Myocyte (in vitro differentiated cells): ENCODE measurements at regions not wholly inside any gene's neighbourhood (a gene's known extent, or its start where the extent isn't known, plus 50 kb on each side); places are given as distances from the start of the nearest gene placed in this dataset.
A peak's percentile ranks its signal among the peaks of the same experiment; 100 is the strongest.

Experiments used
- DNase-seq: peaks from one replicate; pipeline ENCODE4 v3.0.0-alpha.2; 2012; ENCODE audit warnings: low read depth

GRCh38 chr19:32197896-32198882 lies 147.2 kb upstream of the ZNF507 start:
- no peak for DNase-seq

- no peak for DNase-seq
These were observed 145.8 kb upstream of the ZNF507 start for GRCh38 chr19:32199501-32200040.

DNA sequence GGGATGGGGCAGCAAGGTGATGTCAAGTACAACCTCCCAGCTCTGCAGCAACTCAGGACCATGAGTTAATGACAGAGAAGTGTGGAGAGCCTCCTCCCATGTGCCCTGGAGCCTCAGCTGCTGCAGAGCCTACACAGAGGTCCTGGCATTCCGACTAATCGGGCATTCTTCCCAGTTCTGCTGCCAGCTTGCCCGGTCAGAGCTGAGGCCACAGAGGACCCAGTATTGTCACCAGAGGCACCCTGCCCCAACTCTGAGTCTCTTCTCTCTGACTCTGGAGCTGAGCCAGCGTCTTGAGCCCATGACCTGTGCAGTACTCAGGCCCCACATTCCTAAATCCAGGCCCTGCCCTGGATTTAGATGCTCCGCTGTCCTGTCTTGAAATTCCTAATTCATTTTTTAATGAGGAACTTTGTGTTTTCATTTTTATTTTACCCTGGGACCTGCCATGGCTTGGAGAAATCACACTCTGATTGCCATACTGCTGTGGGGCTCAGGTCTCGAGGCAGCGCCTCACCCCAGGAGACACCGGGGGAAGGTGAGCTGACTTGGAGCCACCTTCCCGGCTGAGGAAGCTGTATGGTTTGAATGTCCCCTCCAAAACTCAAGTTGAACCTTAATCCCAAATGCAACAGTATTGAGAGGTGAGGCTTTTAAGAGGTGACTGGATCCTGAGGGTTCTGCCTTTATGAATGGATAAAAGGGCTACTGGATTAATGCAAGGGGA lies 144.9 kb upstream of the ZNF507 start:
- DNase-seq = no peak

DNA sequence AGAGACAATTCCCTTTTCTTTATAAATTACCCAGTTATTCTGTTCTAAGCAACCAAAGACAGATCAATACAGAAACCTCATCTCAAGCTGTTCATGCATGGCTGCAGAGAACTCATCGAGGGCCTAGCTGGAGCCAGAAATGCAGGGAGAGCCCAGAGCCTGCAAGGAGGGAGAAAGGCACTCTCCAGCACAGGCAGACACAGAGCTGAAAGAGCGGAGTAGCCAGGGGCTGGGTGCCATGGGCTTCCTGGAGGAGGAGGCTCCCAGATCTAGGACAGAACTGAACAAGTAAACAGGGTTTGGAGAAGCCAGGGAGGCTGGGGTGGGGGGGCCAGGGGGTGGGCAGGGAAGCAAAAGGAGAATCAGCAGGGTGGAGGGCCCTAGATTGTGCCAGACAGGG lies 144.2 kb upstream of the ZNF507 start:
- no peak for DNase-seq

GRCh38 chr19:32201636-32202051 lies 143.8 kb upstream of the ZNF507 start:
- DNase-seq = no peak

DNA sequence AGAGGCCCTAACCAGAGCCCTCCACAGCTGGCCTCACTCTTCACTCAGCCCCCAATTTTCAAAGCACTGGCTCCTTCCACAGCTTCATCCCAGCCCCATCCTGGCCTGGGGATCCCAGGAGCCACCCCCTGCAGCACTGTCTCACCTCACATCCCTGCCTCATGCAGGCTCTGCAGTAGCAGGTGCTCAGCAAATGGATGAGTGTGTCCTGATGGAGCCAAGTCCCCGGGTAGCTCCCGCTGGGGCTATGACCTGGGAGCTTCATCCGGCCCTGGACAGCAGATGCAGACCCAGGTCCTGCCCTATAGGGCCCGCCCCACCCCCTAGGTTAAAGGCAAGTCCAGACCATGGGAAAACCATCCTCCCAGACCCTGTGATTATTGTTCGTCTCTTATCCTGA lies 143.2 kb upstream of the ZNF507 start:
- no peak for DNase-seq

DNA sequence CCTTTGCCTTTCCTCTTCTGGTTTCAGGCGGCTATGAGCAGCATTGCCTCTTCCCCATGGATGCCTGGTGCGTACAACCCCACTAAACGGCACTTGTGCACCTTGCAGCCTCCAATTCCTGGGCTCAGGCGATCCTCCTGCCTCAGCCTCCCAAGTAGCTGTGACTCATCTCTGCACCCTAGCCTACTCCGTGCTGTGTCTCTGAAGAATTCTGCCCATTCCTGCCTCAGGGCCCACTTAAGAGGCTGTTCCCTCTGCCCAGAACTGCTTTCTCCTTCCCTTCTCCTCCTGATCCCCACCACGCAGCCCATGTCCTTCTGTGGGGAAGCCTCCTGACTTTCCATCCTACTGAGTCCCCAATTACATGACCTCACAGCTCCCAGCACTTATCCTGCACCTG lies 142.2 kb upstream of the ZNF507 start:
- no peak for DNase-seq

- no peak for DNase-seq
These were observed 139.3 kb upstream of the ZNF507 start for GRCh38 chr19:32206065-32206464.

DNA sequence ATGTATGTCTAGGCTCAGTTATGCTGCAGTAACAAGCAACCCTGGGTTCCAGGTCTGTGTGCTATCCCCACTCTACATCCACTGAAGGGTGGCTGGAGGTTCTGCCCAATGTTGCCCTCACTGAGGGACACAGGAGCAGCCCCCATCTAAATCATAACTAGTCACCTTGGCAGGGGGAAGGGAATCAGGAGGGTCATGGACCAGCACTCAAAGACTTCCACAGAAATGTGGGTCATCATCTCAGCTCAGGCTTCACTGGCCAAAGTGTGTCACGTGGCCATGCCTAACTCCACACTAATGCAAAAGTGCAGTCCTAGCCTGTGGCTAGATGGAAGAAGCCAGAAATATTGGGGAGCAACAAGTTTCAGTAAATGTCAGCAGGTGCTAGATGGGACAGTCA lies 137.3 kb upstream of the ZNF507 start:
- no peak for DNase-seq

DNA sequence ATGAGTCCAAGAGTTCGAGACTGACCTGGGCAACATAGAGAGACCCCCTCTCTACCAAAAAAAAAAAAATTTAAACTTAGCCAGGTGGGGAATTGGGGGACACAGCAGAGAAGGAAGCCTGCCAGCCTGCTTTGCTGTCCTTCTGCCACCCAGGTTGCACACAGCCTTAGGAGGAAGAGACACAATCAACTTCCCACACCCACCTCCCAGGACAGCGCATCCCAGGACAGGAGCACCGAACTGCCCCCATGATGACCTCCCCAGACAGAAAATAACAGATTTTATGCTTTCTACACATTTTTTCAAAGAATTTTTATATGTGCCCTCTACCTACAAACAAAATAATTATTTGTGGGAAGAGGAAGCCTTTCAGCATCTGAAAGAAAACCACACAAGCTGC lies 126.0 kb upstream of the ZNF507 start:
- DNase-seq = no peak

- DNase-seq = no peak
These were observed 125.4 kb upstream of the ZNF507 start for GRCh38 chr19:32219881-32220472.

DNA sequence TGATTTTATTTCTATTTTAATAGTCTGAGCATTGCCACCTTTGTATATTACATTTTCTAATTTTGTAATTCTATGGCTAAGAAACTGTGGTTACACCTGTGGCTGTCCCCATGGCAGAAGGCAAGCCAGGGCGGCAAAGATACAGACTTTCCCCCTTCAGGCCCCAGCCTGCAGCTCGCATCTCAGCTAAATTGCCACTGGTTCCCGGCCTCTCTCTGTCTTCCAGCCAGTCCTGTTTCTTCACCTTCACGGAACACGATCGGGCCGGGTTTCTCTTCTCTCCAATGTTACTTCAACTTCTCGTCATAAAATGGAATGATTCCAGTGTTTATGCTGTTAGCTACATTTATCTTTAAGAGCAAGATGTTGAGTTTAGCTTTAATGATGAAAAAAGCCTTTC lies 124.5 kb upstream of the ZNF507 start:
- no peak for DNase-seq

DNA sequence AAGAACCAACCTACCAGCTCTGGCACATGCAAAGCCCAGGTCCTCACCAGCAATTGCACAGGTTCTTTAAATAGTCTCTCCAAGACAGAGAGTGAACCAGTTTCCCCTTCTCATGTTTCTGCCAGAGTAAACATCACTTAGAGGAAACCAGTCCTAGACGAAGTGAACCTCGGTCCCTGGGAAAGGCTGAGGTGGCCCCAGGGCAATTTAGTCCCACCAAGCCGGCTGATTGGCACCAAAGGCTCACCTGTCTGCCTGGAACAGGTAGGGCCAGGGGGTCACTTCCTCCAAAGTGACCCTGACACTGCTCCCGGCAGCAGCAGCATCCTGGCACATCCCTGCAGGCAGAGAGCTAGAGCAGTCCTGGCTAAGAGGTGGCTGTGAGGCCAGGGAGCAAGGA lies 122.9 kb upstream of the ZNF507 start:
- no peak for DNase-seq

DNA sequence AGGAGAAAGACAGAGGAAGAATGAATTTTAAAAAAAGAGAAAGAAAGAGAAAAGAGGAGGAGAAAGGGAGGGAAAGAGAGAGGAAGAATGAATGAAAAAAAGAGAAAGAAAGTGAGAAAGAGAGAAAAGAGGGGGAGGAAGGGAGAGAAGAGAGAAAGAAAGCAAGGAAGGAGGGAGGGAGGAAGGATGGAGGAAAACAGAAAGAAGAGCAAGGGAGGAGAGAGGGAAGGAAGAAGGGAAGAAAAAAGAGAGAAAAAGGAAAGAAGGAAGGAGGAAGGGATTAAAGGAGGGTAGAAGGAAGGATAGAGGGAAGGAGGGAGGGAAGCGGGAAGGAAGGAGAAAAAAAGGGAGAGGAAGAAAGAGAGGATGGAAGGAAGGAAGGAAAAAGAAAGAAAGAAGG lies 122.3 kb upstream of the ZNF507 start:
- no peak for DNase-seq

- no peak for DNase-seq
These were observed 121.6 kb upstream of the ZNF507 start for GRCh38 chr19:32223595-32224370.

- DNase-seq = peak; percentile 52
These were observed 120.8 kb upstream of the ZNF507 start for GRCh38 chr19:32224371-32225244.

GRCh38 chr19:32227561-32228165 lies 117.7 kb upstream of the ZNF507 start:
- DNase-seq = no peak

DNA sequence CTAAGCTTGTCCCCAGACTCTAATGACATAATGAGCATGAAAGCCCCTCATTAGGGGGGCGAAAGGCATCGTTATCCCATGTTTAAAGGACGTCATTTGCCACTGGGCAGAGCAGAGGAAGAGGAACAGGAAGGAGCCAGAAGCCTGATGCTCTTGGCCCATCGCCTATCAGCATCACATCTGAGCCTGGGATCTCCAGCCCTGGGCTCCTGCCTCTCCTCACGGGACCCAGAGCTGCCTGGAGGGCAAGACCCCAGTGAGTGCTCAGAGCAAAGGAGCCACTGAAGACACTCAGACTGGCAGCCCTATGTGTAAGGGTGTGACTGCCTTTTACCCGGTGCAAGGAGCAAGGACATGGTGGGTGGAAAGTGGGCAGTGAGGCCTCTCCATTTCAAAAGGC lies 115.0 kb upstream of the ZNF507 start:
- DNase-seq = no peak

DNA sequence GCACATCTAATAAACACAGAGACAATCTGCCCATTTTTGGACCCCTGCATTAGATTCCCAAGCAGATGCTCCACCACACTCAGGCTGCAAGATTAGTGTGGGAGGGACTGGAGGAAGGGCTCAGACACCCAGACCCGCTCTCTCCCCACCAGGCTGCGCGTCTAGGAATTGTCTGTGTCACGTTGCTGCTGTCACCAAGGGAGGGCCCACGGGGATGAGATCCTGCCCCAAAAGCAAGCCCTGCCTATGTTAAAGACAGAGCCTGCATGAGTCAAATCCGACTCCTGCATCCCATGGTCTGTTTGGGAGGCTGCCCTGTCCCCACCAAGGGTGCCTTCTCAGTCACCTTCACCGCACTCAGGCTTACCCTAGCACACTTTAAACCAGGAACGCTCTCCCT lies 114.4 kb upstream of the ZNF507 start:
- DNase-seq = no peak

GRCh38 chr19:32231691-32232090 lies 113.7 kb upstream of the ZNF507 start:
- DNase-seq = no peak
